Activated CD4-positive, alpha-beta T cell treated with anti-CD3 and anti-CD28 coated beads, Interleukin-10, Interleukin-2, amounts not matched to agents 100 ng/mL and 50 ng/mL, durations not matched to agents 16 hours and 8 hours (primary cell): ENCODE measurements at regions not wholly inside any gene's neighbourhood (a gene's known extent, or its start where the extent isn't known, plus 50 kb on each side); places are given as distances from the start of the nearest gene placed in this dataset.
"Not testable (repeated sequence)": the region's sequence is repeated elsewhere in the genome, so short reads cannot be mapped to it uniquely, and the experiment has no call there.

Source experiments
- DNase-seq: peaks from one replicate; pipeline ENCODE4 v3.0.0-alpha.2; 2020

DNA sequence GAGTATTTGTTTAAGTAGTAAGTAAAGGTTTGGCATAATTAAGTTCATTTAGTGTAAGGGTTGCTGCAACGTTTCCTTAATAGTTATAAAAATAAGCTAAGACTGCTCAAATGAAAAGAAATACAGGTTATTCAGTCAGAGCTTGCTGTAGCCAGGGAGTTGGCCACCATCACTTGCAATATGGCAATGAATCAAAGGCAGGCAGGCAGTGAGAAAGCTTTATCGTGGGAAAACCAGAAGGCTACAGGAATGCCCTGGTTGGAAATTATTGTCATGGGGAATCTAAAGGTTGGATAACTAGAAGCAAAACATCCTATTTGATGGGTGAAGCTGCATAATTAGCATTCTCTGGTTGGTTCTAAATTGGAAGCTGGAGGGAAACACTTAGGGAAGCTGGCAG is 1286.4 kb upstream of the CDH18 start:
- not testable (repeated sequence) for DNase-seq

DNA sequence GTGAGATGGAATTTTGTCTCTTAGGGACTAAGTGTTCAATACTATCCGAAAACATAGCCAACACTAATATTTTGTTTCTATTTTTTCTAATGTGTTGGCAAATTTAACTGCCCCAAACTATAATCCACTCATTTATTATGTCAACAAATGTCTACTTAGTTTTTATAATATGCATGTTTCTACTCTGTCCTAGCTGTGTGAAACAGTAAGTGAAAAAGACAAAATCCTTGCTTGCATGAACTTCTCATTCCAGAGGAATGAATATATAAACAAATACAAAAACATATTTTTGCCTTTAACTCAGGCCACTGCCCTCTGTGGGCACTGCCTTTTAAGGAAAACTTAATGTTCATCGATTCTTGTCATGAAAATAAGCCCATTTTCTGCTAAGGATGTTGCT is 1275.4 kb upstream of the CDH18 start:
- DNase-seq = no peak

DNA sequence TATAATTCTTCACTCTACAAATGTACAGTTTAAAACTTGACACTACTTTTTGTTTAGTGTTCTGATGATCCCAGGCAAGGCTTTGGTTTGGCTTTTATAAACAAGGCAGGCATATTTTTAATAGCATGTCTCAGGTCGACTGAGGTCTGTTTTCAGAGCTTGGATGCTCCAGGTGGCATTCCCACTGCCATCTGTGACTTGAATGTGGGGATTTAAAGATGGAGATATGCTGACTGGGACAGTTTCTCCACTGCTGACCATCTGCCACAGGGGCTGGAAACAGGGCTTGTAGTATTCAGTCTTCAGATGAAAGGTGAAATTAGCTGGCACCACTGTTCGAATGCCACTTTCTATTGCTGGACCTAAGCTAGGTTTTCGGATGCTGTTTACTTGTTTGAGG is 1266.2 kb upstream of the CDH18 start:
- no peak for DNase-seq

DNA sequence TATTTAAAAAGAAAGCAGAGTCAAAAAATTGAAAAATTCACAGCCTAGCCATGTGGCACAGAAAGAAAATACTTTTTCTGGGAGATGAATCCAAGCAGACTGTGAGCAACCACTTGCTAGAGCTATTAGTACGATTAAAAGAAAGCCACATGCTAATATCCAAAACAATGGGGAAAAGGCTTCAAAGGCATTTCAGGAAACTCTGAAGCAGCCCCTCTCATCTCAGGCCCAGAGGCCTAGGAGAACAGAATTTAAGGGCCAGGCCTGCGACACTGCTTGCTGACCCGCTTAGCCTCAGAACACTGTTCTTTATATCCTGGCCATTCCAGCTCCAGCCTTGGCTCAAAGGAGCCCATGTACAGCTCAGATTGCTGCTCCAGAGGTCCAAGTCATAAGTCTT is 1257.0 kb upstream of the CDH18 start:
- no peak for DNase-seq

DNA sequence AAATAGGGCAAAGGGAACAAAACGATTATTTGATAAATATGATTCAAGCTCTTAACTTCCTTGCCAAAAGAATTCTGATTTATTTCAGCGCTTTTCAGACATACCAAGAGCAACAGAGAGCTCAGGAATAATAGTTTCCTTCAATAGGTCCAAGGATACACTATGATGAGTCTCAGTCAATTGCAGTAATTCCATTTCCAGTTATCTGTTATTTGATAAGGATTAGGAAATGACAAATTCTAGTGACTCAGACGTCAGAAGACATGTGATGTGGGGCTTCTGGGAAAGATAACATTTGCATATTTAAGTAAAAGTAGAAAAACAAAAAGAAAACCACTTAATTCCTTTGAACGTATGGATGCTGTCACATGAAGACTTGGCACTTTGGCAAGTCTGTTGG is 1250.8 kb upstream of the CDH18 start:
- no peak for DNase-seq

DNA sequence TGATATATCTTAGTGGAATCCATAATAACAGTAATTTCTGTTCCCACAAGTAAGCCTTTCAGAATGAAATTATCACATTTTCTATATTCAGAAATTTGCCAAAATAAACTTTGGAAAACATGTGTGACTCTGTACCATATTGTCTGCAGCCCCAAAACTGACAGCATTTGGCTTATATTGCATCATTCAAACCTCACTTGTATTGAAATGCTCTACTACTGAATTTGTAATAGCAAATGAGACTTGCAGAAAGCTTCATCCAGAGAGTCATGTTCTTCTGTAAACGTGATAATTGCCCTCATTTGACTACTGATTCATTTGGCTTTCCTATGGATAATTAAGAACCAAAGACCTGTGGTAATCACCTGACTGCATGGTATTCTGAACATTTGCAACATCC is 1249.5 kb upstream of the CDH18 start:
- DNase-seq = no peak

DNA sequence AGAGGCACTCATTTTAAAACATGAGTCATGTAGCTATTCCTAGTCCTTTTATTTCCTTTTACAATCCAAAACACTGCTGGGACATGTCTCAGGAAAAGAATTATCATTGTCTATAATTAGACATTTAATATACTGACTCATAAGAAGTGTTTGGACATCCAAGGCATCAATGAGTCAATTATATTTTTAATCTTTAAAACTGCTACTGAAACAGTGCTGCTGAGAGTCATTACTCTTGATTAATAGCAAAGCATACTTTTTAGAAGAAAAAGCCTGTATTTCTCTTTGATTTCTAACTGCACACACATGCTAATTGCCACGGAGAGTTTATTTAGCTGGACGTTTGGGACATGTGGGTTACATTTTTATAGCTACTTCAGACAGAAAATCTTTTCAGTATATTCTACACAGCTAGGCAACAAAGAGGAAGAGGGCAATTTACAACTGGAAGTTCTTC is 1249.0 kb upstream of the CDH18 start:
- DNase-seq = no peak

DNA sequence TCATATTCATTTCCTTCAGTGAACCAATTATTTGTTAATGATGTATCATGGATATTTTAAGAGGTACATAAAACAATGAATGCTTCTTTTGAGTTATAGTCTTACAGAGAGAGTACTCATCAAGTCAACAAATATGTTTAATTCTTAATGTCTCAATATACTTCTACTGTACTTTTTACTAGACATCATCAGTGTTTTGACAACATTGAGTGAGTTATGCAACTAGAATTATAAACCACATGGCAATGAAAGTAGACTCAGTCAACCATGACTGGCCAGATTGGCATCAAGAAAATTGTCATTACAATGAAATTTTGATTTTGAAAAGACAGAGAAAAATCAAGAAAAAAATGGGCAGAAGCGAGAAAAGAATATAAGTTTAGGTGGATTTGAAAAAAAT is 1248.1 kb upstream of the CDH18 start:
- no peak for DNase-seq

DNA sequence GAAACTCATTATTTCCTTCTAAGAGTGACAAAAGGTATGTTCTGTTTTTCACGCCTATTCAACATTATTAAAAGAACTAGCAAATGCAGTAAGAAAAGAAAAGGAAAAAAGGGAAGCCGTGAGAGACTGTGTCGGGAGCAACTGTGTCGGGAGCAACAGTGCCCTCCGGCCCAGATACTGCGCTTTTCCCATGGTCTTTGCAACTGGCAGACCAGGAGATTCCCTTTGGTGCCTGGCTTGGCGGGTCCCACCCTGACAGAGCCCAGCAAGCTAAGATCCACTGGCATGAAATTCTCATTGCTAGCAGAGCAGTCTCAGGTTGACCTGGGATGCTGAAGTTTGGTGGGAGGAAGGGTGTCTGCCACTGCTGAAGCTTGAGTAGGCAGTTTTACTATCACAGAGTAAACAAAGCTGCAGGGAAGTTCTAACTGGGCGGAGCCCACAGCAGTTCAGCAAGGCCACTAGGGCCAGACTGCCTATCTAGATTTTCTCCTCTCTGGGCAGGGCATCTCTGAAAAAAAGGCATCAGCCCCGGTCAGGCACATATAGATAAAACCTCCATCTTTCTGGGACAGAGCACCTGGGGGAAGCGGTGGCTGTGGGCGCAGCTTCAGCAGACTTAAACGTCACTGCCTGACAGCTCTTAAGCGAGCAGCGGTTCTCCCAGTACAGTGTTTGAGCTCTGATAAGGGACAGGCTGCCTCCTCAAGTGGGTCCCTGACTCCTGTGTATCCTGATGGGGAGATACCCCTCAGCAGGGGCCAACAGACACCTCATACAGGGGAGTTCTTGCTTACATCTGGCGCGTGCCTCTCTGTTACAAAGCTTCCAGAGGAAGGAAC is 1237.4 kb upstream of the CDH18 start:
- DNase-seq = no peak

DNA sequence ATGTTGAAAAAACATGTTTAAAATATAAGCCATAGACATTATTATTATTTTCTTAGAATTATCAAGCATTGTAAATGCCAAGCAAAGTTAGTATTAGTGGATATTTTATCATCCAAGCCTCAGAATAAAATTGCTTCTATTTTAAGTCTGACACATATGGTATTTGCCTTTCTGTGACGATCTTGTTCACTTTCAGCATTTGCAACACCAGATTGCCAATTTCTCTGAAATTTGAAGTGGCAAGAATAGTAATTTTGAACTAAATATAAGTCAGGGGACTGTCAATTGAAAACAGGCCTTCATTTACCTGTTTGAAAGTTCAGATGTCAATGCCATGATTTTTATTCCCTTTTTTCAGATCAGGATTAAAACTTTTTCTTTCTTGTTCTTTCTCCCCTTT is 1233.6 kb upstream of the CDH18 start:
- no peak for DNase-seq

DNA sequence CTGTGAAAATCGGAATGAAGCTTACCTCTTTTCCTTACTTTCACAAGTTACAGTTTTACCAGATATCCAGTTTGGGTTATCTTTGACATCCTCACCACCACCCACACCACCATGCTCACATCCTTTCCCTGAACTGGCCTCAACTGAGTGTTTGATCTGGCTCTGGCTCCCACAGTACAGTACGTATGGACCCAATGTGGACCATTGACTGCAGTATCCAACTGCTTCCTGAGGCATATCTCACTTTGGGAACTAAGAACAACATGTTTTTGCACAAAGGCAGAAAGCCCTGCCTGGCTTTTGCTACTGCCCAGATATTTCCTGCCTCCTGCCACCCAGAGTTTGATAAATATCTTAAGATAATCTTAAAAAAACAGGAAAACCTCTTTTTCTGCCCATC is 1232.0 kb upstream of the CDH18 start:
- DNase-seq = no peak

DNA sequence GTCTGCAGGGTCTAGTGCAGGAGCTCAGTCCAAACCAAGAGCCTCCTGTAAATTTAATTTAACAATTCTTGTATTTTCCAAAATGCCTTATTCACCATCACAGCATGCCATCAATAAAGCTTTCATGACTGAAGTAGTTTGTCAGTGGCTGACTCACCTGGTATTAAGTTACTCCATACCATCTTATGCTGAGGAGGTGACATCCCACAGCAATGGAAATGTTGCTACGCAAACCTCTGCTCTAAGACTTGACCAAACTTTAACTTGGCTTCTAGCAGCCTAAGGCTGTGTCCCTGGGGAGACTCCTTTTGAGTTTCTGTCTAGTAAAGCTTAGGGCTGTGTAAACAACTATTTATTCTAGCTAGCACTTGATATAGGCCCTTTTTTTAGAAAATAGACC is 1231.3 kb upstream of the CDH18 start:
- DNase-seq = no peak

DNA sequence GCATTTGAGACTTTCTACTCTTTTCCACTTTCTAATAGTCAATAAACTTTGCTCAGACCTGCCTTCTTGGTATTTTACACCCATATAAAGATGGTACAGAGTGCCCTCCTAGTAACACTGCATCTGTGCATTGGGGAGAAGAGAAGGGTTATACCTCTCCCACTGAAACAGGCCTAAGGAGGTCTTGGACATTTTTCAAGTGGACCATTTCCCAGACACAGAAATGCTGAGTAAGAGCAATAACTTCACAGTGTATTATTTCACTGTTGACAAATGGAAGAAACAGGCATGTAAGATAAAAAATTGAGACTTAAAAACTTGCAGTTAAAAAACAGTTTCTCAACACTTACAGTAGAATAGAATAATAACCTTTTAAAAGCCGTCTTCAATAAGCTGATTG is 1224.0 kb upstream of the CDH18 start:
- DNase-seq = no peak

DNA sequence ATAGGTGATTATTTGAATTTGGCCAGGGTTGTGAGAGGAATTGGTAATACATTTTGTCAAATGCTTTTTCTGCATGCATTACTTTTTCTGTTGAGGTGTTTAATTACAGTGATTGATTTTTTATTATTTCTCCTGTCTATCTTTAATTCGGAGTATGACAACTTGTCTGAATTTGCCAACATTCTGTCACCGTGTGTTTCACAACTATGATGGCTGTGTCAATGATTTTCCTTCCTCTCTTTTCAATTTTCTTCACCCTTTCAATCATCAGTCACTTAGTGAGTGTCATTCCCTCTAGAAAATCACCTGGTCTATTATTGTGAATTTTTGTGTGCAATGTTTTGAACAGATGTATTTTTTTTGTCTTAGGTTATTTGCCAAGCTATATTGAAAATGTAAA is 1221.4 kb upstream of the CDH18 start:
- no peak for DNase-seq

DNA sequence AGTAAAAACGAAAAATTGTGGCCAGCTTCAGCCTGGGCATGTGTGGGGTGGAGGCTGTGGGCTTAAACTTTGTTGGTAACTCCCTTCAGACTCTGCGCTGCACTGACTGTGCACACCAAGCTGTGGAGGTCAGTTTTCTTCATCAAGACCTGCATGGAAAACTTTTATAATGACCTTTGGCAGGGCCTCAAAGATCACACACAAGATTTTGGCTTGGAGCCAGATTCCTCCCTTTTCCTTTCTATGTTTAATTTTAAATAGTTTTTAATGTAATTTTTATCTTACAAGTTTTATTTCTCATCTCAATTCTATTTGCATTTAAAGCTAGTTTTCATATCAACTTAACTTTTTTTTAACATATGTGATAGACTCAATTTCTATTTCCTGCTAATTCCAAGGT is 1211.1 kb upstream of the CDH18 start:
- DNase-seq = no peak

DNA sequence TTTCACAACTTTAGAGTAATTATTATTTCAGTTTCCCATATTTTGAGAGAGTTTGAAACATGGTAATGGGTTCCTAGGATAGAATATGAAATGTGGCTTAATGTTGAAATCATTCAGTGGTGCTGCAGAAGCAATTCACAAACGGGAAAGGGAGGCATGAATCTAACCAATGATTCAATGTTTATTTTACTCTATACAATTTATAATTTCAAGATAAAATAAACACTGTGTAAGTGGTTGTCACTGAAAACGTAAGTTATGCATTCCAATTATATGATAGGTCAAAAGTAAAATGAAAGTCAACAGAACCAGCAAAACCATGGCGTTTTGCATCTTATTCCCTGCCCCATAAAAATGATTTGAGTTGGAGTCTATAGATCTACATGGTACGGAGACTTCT is 1207.1 kb upstream of the CDH18 start:
- DNase-seq = no peak

DNA sequence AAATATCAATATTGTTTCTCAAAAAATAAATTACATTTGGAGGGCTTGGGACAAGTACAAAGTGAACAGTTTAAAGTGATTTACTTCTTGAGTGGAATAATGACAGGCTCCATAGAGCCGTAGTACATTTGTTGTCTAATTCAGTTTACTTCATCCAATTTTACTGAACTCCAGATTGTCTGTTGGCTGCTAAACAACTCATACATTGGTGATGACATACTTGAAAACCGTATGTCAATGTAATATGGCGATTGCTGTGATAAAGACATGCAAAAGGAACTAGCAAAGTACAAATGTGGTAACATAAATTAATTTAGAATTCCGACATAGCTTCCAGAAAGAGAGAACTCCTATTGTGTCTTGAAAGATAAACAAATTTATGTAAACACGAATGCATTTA is 1197.5 kb upstream of the CDH18 start:
- no peak for DNase-seq

DNA sequence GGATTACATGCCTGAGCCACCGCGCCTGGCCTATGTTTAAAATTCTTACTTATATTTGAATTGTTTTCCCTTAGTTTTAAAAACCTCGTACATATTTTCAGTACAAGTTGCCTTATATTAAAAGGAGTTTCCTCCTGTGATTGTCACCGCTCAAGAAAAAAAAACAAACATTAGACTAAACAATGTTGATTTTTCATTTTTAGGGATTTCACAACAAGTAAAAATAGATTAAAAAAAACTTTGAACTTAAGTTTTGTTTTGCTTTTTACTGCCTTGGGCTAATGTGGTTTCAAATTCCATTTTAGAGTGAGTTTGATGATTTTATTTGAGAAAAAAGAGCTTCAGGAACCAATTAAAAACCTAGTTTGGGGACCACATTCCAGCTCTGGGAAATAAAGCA is 1196.6 kb upstream of the CDH18 start:
- DNase-seq = no peak

DNA sequence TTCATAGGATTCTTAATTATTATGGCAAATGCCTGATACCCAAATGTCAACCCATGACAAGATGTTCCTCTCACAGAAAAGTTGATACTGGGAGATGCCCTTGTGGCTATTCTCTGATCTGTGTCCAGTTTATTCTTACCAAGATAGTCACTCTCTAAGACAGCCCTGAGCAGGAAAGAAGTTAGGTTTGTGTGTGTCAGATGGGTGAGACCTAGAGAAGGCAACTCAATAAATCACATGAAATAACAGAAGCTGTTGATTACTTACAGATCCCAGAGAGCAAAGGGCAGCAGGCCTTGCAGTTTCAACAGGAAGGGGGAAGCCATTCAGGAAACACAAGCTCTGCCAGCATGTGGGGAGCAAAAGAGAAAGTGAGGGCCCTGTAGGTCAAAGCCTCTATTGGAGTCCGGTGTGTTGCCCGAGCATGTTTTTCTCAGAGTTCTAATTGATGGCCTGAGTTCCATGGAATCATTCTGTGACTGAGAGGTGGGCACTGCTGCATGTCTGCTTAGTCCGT is 1193.7 kb upstream of the CDH18 start:
- DNase-seq = no peak

DNA sequence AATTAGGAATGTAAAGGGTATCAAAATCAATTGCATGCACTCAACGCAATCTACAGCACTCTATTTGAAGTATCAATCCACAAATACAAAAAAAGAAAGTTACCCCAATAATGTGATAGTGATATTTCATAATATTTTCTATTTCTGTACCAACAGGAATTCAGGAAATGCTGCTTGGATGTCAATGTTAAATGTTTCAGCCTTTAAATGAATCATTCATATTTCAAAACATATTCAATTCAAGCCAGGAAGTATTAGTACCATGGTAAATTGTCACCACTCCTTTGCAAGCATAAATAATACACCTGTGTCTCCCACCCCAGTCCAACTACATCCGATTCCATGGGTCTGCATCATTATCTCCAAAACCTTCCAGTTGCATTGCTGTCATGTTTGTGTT is 1185.5 kb upstream of the CDH18 start:
- DNase-seq = no peak

DNA sequence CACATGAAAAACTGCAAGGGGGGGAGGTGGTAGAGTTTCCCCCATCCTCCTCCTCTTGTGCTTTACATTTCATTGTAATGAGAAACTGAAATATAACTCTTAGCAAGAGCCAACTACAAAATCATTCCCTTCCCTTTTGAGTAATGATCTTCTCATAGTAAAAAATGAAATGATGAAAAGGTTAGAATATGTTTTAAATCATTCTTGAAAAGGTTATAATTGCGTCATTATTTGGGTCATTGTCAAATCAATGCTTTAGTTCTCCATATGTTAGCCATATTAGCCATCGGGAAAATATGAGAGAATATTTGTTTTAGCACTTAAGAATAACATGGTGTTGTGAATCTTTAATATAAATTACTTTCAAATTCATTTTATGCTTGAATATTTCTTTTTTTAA is 1185.0 kb upstream of the CDH18 start:
- no peak for DNase-seq

DNA sequence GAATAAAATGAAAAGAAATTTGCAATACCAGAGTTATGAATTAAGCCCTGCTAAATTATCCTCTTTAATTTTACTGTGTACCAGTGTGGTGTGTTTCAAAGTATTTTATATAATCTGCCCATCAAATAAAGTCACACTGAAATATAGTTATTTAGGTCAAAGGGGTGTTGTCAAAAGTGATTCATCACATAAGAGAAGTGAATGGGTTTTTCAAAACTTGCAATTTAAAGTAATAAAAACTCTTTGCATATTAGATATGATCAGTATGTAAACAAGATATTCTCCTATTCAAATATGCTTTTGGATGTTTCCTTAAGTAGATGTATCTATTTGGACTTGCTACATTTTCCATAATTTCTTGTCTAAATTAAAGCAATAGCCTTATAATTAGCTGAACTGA is 1183.0 kb upstream of the CDH18 start:
- DNase-seq = no peak

DNA sequence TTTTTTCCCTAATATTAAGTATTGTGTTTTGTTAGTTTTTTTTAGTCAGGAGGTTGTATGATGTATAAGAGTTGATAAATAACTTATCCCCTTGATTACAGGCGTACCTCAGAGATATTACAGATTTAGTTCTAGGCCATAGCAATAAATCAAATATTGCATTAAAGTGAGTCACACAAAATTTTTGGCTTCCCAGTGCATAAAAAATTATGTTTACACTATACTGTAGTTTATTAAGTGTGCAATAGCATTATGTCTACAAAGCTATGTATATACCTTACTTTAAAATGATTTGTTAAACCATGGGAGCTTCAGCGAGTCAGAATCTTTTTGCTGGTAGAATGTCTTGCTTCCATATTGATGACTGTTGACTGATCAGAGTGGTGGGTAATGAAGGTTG is 1180.6 kb upstream of the CDH18 start:
- DNase-seq = no peak

DNA sequence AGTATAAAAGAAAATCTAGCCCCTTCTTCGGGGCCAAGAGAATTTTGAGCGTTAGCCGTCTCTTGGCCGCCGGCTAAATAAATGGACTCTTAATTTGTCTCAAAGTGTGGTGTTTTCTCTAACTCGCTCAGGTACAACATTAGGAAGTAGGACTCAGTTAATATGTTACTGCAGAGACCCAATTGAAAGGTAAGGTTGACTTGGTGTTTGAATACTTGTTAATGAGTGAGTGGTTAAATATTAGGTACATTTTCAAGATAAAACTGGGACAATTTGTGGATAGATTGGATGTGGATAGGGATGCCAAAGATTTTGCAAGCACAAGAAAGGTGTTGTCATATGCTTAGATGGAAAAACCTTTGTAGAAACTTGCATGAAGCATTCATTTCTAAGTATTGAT is 1177.3 kb upstream of the CDH18 start:
- no peak for DNase-seq

DNA sequence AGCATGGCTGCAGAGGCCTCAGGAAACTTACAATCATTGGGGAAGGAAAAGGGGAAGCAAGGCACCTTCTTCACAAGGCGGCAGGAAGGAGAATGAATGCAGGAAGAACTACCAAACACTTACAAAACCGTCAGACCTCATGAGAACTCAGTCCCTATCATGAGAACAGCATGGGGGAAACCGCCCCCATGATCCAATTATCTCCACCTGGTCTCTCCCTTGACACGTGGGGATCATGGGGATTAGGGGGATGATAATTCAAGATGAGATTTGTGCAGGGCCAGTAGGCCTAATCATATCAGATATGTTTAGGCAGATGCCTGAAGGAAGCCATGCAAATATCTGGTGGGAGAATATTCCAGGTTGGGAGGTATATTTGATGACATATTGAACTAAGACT is 1176.4 kb upstream of the CDH18 start:
- no peak for DNase-seq
